Fibroblast of gingiva (primary cell): ENCODE measurements at regions not wholly inside any gene's neighbourhood (a gene's known extent, or its start where the extent isn't known, plus 50 kb on each side); places are given as distances from the start of the nearest gene placed in this dataset.

Experiments
- DNase-seq: peaks from one replicate; pipeline ENCODE4 v3.0.0-alpha.2; 2011; ENCODE audit warnings: low read depth

- no peak for DNase-seq
These were observed 52.1 kb downstream of the GSC start for GRCh38 chr14:94717808-94718207.

GRCh38 chr14:94716976-94717375 is 52.9 kb downstream of the GSC start:
- no peak for DNase-seq

- DNase-seq, result no peak
These were observed 56.8 kb downstream of the GSC start for GRCh38 chr14:94713115-94713514.

GRCh38 chr14:94710731-94711130 is 59.2 kb downstream of the GSC start:
- DNase-seq, result no peak

GRCh38 chr14:94707494-94707893 is 62.4 kb downstream of the GSC start:
- DNase-seq, result no peak

- DNase-seq, result no peak
These were observed 63.8 kb downstream of the GSC start for GRCh38 chr14:94706133-94706532.

- no peak for DNase-seq
These were observed 67.3 kb downstream of the GSC start for GRCh38 chr14:94702629-94703028.

- no peak for DNase-seq
These were observed 68.0 kb downstream of the GSC start for GRCh38 chr14:94701861-94702370.

- DNase-seq, result no peak
These were observed 69.6 kb downstream of the GSC start for GRCh38 chr14:94700336-94700735.

- DNase-seq, result no peak
These were observed 70.1 kb downstream of the GSC start for GRCh38 chr14:94699831-94700230.

- DNase-seq, result no peak
These were observed 71.9 kb downstream of the GSC start for GRCh38 chr14:94697773-94698556.

- no peak for DNase-seq
These were observed 73.4 kb downstream of the GSC start for GRCh38 chr14:94696518-94696917.

- no peak for DNase-seq
These were observed 74.7 kb downstream of the GSC start for GRCh38 chr14:94695231-94695630.

- DNase-seq, result no peak
These were observed 78.3 kb downstream of the GSC start for GRCh38 chr14:94691660-94692034.

- no peak for DNase-seq
These were observed 78.8 kb downstream of the GSC start for GRCh38 chr14:94690896-94691659.

GRCh38 chr14:94690486-94690885 is 78.3 kb downstream of the SERPINA3 start:
- no peak for DNase-seq

GRCh38 chr14:94689985-94690400 is 77.8 kb downstream of the SERPINA3 start:
- DNase-seq, result no peak

- DNase-seq, result peak; percentile 22
These were observed 77.2 kb downstream of the SERPINA3 start for GRCh38 chr14:94689218-94689984.

- DNase-seq, result no peak
These were observed 74.4 kb downstream of the SERPINA3 start for GRCh38 chr14:94686511-94687160.

GRCh38 chr14:94685681-94686485 is 73.7 kb downstream of the SERPINA3 start:
- no peak for DNase-seq

GRCh38 chr14:94685166-94685581 is 73.0 kb downstream of the SERPINA3 start:
- DNase-seq, result no peak
